22Rv1 (cell line): ENCODE measurements at regions not wholly inside any gene's neighbourhood (a gene's known extent, or its start where the extent isn't known, plus 50 kb on each side); places are given as distances from the start of the nearest gene placed in this dataset.

Source experiments
- H3K27ac ChIP-seq: fragments of 450-650 bp; 2 replicates; pipeline ENCODE4 v1.5.1; 2017
- ZFX ChIP-seq: fragments of 450-650 bp; IDR thresholded peaks from 2 replicates; pipeline ENCODE4 v1.6.1; 2017; ENCODE audit warnings: antibody characterized with exemption, borderline replicate concordance
- TF ChIP-seq, protein P1 (sequence below): fragments of 450-650 bp; IDR thresholded peaks from 2 replicates; pipeline ENCODE4 v1.5.1; 2017; ENCODE audit warnings: mild to moderate bottlenecking

DNA sequence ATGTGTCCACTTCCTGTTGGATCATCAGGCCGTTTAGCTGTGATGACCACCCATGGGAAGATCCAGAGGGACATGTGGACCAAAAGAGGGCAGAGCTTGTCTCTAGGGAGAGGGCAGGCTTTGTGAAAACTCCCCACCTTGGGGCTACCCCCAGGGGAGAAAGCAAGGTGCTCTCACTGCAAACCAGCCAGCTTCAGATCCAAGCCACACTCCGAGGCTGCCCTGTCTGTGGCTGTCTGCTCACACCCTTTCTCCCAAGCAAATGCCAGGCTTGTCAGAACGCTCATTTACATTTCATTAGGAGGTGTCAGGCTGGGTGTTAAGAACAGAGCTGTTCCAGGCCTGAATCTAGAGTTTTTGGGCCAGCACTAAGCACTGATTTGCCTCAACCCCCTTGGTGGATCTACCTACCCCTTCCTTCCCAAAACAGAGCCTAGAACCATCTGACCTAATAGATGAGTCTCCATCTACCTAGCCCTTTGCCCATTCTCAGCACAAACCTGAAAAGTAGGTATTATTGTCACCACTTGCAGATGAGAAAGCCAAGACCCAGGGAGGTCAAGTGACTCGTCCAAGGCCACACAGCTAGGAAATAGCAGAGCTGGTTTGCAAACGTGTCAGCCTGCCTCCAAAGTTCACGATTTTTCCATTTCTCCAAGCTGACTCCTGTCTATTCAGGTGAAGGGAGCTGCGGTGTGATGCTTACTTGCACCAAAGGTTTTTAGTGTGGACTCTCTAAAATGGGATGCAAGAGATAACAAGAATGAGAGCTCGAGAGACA lies 130.9 kb downstream of the EMX2 start:
- H3K27ac ChIP-seq, result no peak overlapping the region
- TF ChIP-seq ZFX, result no peak
- TF ChIP-seq, protein P1, sequence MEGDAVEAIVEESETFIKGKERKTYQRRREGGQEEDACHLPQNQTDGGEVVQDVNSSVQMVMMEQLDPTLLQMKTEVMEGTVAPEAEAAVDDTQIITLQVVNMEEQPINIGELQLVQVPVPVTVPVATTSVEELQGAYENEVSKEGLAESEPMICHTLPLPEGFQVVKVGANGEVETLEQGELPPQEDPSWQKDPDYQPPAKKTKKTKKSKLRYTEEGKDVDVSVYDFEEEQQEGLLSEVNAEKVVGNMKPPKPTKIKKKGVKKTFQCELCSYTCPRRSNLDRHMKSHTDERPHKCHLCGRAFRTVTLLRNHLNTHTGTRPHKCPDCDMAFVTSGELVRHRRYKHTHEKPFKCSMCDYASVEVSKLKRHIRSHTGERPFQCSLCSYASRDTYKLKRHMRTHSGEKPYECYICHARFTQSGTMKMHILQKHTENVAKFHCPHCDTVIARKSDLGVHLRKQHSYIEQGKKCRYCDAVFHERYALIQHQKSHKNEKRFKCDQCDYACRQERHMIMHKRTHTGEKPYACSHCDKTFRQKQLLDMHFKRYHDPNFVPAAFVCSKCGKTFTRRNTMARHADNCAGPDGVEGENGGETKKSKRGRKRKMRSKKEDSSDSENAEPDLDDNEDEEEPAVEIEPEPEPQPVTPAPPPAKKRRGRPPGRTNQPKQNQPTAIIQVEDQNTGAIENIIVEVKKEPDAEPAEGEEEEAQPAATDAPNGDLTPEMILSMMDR, result no peak

DNA sequence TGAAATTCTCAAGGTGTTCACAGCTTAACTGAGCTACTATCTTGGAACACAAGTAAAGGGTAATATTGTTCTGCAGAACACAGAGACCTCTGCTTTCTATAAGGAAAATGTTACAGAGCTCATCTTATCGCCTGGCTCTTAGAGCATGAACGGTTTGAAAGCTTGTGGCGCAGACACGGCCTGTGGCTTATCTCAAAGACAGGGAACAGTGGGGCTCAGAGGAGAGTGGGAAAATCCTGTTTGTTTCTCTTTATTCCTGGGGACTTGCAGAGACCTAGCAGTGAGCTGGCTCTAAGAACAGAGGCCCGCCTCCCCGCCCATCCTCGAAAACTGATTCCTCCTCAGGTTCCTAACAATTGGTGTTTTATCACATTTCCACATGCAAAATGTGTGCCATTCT lies 131.7 kb downstream of the EMX2 start:
- no peak for TF ChIP-seq ZFX
- TF ChIP-seq, protein P1, result no peak
- no peak overlapping the region for H3K27ac ChIP-seq

DNA sequence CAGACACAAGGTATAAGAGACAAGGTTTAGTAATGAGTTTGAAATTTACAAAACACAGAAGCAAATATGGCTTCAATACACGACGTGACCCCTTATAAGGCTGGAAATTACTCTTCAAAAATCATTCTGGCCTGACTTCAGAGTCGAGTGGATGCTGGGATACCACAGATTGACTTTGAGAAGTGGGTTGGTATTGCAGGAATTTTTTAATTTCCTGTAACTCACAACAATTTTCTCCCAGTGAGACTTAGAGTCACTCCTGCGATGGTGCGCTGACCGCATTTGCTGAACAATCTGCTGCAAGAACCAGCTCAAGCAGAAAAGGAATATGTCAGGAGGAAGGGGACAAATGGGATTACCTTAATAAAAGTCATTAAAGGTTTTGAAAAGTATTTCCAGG lies 132.1 kb downstream of the EMX2 start:
- TF ChIP-seq, protein P1, result no peak
- TF ChIP-seq ZFX, result no peak
- H3K27ac ChIP-seq, result no peak overlapping the region

DNA sequence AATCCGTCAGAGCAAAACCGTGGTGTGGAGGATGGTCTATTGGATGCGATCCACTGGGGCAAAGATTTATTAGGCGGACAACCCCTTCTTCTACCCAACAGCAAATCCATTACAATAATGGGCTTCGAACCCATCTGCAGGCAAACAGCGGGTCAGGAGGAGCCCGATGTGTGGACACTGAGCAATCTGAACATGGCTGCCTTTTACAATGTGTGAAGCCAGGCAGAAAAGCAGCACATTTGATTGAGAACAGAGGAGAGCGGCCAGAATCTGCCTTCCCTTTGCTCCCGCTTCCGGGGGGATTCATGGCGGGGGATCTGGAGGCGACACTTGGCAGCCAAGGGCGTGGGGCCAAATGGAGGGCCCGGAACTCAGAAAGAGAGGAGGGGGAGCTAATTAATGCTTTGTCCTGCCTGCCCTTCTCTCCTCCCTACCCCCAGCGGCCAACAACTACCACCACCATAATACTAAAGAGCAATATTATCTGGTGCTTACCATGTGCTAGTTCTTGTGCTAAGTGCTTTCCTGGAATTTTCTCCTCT lies 133.0 kb downstream of the EMX2 start:
- H3K27ac ChIP-seq, result no peak overlapping the region
- TF ChIP-seq, protein P1, result no peak
- TF ChIP-seq ZFX, result no peak

DNA sequence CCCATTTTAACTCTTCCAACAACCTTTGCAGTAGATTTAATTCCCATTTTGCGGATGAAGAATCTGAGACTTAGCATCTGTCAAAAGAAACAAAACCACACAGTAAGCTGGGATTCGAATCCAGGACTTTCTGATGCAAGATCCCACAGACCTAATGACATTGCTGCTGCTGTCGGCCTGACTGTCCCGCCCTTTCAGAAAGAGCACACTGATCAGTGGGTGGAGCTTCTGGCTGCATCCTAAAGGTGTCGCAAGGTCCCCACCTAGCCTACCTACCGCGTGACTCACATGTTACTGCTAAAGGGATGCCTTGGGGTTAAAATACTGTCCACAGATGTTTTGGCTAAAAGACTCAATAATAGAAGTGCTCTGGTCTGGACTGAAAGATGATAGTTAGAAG lies 134.7 kb downstream of the EMX2 start:
- H3K27ac ChIP-seq, result no peak overlapping the region
- no peak for TF ChIP-seq ZFX
- TF ChIP-seq, protein P1, result no peak

DNA sequence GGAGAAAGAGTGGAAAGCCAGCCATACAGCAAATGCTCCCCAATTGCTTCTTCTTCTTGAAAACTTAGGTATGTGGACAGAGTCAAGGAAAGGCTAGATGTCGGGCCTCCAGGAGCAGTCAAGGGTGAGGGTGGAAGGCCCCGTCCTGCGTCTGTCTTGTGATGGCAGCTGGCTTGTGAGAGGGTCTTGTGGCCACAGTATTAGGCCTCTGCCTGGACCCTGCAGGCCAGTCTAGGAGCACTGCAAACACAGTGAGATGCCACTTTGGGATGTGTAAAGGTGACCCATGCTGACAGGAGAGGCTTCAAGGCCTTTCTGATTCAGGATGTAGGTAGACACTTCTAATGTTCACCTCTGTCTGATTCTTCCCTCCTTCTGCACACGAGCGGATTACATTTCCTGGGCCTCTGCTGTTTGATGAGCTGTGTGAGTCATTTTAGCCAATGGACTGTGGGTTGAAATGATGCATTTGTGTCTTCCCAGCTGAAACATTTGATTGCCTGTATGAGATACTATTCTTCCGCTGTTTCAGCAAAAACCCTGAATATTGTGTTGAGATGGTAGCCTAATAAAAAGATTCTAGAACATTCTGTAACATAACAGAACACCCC lies 135.4 kb downstream of the EMX2 start:
- no peak overlapping the region for H3K27ac ChIP-seq
- TF ChIP-seq, protein P1, result no peak
- no peak for TF ChIP-seq ZFX

DNA sequence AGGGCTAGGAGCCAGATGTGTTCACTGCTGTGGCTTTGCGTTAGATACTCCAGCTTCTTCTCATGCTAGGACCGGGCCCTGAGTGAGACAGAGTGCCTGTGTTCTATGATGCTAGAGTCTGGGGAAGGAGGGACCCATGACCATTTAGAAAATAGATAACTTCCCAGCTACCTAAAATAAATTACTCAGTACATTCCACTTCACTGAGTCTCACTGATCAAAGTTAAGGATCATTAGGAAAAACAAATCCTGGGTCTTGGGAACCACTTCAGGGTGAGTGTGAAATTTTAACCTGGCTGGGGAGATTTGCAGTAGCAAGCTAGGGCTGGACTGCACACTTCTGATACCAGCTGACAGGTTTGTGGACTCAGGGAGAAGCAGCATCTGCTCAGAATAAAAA lies 138.1 kb downstream of the EMX2 start:
- H3K27ac ChIP-seq, result no peak overlapping the region
- TF ChIP-seq, protein P1, result no peak
- no peak for TF ChIP-seq ZFX
